ACC112 (cell line): ENCODE measurements at regions not wholly inside any gene's neighbourhood (a gene's known extent, or its start where the extent isn't known, plus 50 kb on each side); places are given as distances from the start of the nearest gene placed in this dataset.
"Not testable (repeated sequence)": the region's sequence is repeated elsewhere in the genome, so short reads cannot be mapped to it uniquely, and the experiment has no call there.

Source experiments
- H2AFZ ChIP-seq: fragments of 200-600 bp; sonication (generic); one replicate; pipeline ENCODE4 v1.6.0; 2017; ENCODE audit warnings: antibody characterized with exemption, low read length; ENCODE audit not compliant: unreplicated experiment
- H3K27ac ChIP-seq: fragments of 200-600 bp; sonication (generic); 2 replicates; pipeline ENCODE4 v1.5.1; 2014; ENCODE audit warnings: low read depth, mild to moderate bottlenecking, antibody characterized with exemption, low read length, moderate library complexity
- H3K27me3 ChIP-seq: fragments of 200-600 bp; sonication (generic); 2 replicates; pipeline ENCODE4 v1.6.1; 2014; ENCODE audit warnings: mild to moderate bottlenecking, antibody characterized with exemption, low read length, moderate library complexity, mixed read lengths; ENCODE audit not compliant: insufficient read depth
- H3K36me3 ChIP-seq: fragments of 200-600 bp; sonication (generic); 2 replicates; pipeline ENCODE4 v1.6.1; 2016; ENCODE audit warnings: mild to moderate bottlenecking, antibody characterized with exemption, low read length, moderate library complexity, mixed read lengths; ENCODE audit not compliant: insufficient read depth
- H3K4me1 ChIP-seq: fragments of 200-600 bp; sonication (generic); one replicate; pipeline ENCODE4 v1.6.1; 2016; ENCODE audit warnings: low read length, mixed read lengths; ENCODE audit not compliant: insufficient read depth, unreplicated experiment, control insufficient read depth
- H3K4me3 ChIP-seq: fragments of 200-600 bp; sonication (generic); 2 replicates; pipeline ENCODE4 v1.5.1; 2014; ENCODE audit warnings: mild to moderate bottlenecking, low read depth, low read length
- H3K79me2 ChIP-seq: fragments of 200-600 bp; sonication (generic); one replicate; pipeline ENCODE4 v1.6.0; 2016; ENCODE audit warnings: low read length; ENCODE audit not compliant: control insufficient read depth, unreplicated experiment, insufficient read depth

GRCh38 chr15:77895145-77895544 lies 182.4 kb downstream of the TBC1D2B start:
- H3K4me1 ChIP-seq, result peaks cover 10% of the 10 kb centered on the region
- H3K36me3 ChIP-seq, H2AFZ ChIP-seq, H3K27ac ChIP-seq, H3K79me2 ChIP-seq, H3K27me3 ChIP-seq, H3K4me3 ChIP-seq: not testable (repeated sequence)

DNA sequence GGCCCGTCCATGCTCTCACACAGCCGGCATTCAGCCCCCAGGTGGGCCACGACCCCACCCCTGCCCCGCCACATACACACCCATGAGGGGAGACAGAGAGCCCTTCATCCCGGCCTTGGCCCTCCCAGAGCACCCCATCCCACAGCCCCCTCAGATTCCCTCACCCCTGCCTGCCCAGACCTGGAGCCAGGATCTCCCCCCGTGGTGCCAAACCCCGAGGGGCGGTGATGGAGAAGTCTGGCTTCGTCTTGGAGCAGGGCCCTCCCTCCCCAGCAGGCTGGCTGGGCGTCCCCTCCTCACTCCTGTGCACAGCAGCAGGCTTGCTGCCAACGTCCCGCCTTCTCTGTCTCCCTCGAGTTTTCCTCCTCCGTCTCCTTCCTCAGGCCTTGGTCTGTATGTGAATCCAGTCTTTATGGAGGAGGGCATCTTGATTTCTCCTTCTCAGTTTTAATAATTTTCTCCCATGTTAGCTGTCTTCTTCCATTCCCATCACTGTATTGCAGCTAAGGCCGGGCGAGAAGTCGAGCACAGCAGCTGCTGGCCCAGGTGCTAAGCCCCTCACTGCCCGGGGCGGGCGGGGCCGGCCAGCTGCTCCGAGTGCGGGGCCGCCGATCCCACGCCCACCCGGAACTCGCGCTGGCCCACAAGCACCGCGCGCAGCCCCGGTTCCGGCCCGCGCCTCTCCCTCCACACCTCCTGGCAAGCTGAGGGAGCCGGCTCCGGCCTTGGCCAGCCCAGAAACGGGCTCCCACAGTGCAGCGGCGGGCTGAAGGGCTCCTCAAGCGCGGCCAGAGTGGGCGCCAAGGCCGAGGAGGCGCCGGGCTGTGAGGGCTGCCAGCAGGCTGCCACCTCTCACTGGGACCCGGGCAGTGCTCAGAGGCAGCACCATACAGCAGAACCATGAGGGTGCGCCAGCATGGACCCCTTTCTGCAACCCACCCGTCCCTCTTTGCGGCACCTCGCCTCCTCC lies 183.6 kb downstream of the TBC1D2B start:
- H3K4me1 ChIP-seq, result peaks cover 15% of the 10 kb centered on the region
- H3K27me3 ChIP-seq, H3K27ac ChIP-seq, H3K4me3 ChIP-seq, H3K79me2 ChIP-seq, H3K36me3 ChIP-seq, H2AFZ ChIP-seq: not testable (repeated sequence)

- H3K27ac ChIP-seq, H3K4me3 ChIP-seq, H2AFZ ChIP-seq, H3K36me3 ChIP-seq, H3K79me2 ChIP-seq, H3K27me3 ChIP-seq: not testable (repeated sequence)
- H3K4me1 ChIP-seq, result peaks cover 16% of the 10 kb centered on the region
These were observed 184.3 kb downstream of the TBC1D2B start for GRCh38 chr15:77893246-77893645.

- Histone ChIP-seq H3K27me3 (no peaks in the 10 kb centered on the region), H3K79me2 (no peaks in the 10 kb centered on the region), H2AFZ (no peak overlapping the region), H3K4me1 (peaks cover 19% of the 10 kb centered on the region), H3K27ac (no peak overlapping the region), H3K4me3 (no peak overlapping the region), H3K36me3 (no peaks in the 10 kb centered on the region)
These were observed 185.2 kb downstream of the TBC1D2B start for GRCh38 chr15:77892335-77892734.

GRCh38 chr15:77891862-77892261 lies 185.6 kb downstream of the TBC1D2B start:
- H3K27ac ChIP-seq, H3K36me3 ChIP-seq, H3K4me3 ChIP-seq, H2AFZ ChIP-seq, H3K27me3 ChIP-seq, H3K79me2 ChIP-seq: not testable (repeated sequence)
- H3K4me1 ChIP-seq, result peaks cover 22% of the 10 kb centered on the region

DNA sequence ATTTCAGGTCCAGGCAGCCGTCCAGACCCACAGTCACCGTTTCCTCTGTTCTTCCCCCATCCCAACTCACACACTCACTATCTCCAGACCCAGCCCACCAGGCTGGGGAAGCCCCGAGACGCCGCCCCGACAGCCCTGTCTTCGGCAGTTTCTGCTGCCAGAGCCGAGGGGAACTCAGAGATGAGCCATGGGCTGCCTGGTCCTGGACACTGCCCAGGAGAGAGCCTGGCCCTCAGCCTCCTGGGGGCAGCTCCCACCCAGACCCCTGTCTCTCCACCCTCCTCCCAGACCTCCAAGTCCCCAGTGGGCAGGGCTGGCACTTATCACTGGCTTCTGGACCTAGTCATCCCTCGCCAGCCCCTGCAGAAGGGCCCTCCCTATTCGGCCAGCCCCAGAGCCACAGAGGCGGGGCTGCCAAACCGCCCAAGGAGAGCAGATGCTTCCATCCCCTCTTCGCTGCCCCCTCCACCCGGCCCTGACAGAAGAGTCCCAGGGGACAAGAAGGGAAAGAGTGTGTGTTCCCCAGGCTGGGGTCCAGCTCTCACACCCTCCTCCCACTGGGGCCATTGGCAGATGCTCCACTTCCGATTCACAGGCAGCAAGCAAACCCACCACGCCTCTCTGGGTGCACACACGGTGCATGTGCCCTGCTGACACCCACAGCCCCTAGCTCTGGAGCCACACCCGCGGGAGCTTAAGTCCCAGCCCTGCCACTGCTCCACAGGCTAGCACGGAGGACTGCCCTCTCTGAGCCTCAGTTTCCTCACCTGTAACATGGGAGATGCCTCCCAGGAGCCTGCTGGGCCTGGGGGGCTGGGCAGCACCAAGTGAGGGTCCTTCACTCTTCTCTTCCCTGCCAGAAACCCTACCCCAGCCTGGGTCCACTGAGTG lies 186.4 kb downstream of the TBC1D2B start:
- H3K36me3 ChIP-seq, H3K27ac ChIP-seq, H3K27me3 ChIP-seq, H3K79me2 ChIP-seq, H3K4me3 ChIP-seq: not testable (repeated sequence)
- Histone ChIP-seq H2AFZ (peak overlapping the region; percentile 50), H3K4me1 (peaks cover 22% of the 10 kb centered on the region)

DNA sequence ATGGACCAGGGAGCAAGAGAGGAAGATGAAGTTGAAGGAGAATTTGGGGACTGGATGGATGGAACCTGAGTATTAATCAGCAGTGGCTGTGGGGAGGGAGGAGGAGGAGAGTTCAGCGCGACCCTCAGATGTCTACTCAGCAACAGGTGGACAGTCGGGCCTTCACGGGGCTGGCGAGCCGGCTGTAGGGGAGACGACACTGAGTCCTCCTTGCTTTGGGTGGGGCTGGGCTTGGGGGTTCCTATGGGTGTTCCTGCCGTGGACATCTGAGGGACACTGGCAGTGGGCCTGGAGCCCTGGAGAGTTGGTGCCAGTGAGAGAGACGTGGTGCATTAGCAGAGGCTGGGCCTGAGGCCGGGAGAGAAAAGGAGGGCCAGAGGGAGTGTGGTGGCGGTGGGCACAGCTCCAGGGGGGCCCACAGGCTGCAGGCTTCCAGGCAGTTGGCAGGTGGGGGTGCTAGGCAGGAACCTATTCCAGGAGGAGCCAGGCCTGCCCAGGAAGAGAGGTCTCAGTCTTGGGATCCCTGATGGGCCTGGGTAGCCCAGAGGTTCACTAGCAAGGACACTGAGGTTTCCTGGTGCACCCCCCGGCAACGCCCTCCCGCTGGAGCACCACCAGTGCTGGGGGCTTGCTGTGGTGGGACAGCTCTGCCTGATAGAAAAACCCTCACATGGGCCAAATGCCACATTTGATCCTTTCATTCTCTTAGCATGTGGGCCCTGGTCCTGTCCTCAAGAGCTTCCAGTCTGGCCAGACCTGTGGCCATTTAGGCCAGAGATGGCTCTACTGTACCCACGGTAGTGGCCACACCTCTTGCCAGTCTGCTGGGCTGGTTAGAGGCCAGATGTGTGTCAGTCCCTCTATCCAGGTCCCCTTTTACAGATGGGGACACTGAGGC lies 187.4 kb downstream of the TBC1D2B start:
- H3K36me3 ChIP-seq, H3K27me3 ChIP-seq, H2AFZ ChIP-seq, H3K27ac ChIP-seq, H3K79me2 ChIP-seq, H3K4me3 ChIP-seq: not testable (repeated sequence)
- peaks cover 29% of the 10 kb centered on the region for H3K4me1 ChIP-seq

DNA sequence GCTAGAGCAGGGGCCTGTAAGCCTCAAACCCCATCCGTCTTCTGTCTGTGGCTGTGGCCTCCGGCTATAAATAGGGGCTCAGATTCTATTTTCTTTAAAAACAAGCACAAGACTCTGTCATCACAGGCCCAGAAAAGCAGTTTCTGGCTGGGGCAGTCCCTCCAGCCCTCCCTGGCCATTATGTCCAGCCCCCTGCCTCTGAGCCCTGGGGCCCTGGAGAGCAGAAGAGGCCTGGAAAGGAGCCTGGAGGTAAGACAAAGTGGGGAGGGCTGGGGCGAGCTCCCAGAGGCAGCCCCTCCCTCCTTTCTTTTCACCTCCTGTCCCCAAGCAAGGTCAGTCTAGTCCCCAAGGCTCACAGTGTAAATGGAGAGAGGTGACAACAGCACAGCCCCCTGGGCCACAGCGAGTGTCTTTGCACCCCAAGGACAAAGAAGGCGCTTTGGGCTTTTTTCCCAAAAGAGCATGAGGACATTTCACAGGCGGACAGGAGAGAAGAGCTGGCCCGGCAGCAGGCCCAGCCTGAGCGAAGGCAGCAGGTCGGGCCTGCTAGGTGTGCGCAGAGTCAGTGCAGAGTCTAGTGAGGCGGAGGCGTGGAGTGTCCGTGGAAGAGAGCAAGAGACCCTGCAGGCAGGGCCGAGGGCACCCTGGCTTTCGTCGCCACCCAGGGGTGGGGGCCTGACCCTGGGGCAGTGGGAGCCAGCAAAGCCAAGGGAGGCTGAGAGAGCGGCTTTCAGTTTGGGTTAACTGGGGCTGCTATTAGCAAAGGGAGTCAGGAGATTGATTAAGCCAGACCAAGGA lies 188.3 kb downstream of the TBC1D2B start:
- H2AFZ ChIP-seq, result no peak overlapping the region
- no peak overlapping the region for H3K4me3 ChIP-seq
- no peaks in the 10 kb centered on the region for H3K79me2 ChIP-seq
- H3K4me1 ChIP-seq, result peaks cover 33% of the 10 kb centered on the region
- no peaks in the 10 kb centered on the region for H3K36me3 ChIP-seq
- H3K27me3 ChIP-seq, result no peaks in the 10 kb centered on the region
- no peak overlapping the region for H3K27ac ChIP-seq

DNA sequence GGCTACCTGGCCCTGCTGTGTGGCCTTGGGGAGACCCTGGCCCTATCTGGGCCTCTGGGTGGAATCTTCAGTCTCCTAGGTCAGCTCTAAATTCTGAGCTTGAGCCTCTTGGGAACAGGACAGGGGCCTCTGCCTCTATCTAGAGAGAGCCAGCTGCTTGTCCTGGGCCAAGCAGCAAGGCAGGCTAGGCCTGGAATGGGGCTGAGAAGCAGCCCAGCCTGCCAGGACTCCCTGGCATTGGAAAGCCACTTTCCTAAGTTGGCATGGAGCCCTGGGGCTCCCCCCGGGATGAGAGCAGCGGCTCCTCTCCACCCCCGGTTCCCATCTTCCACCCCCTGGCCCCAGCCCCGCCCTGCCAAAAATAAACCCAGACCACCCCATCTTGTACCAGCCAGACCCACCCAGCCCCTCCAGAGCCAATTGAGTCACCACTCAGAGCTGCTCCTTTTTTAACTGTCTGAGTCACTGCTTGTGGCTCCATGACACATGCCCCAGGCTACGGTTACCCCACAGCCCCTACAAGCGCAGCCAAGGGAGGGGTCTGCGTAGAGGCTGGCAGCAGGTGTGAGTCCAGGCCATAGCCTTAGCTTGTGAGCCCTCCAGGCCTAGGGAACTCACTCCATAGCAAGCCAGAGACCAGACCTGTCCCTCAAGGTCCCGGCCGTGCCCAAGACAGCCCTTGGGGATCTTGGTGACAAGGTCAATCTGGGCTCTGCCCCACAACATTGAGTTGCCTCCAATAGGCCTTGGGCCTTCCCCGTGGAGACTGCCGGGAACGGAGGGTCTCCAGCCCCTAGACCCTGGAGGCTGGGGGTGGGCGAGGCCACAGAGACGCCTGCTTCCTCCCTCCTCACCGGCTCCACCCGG lies 189.7 kb downstream of the TBC1D2B start:
- H3K27ac ChIP-seq, H3K27me3 ChIP-seq, H3K4me3 ChIP-seq, H3K36me3 ChIP-seq, H2AFZ ChIP-seq, H3K79me2 ChIP-seq: not testable (repeated sequence)
- peaks cover 33% of the 10 kb centered on the region for H3K4me1 ChIP-seq
